NCI-H2107 treated with DMSO at 0.1 percent for 48 hours (cell line): ENCODE measurements at regions not wholly inside any gene's neighbourhood (a gene's known extent, or its start where the extent isn't known, plus 50 kb on each side); places are given as distances from the start of the nearest gene placed in this dataset.
"Not testable (repeated sequence)": the region's sequence is repeated elsewhere in the genome, so short reads cannot be mapped to it uniquely, and the experiment has no call there.

Experiments used
- DNase-seq: peaks from one replicate; lab custom pipeline; 2025; ENCODE audit not compliant: unreplicated experiment; lab: John Stamatoyannopoulos, UW

GRCh38 chr12:68422956-68423574, 90.9 kb upstream of the MDM1 start:
- no peak for DNase-seq

- no peak for DNase-seq
These were observed 93.8 kb upstream of the MDM1 start for GRCh38 chr12:68425998-68426397.

GRCh38 chr12:68428211-68428610, 96.0 kb upstream of the MDM1 start:
- DNase-seq: no peak

GRCh38 chr12:68428724-68429501, 96.8 kb upstream of the MDM1 start:
- no peak for DNase-seq

GRCh38 chr12:68429696-68430095, 97.5 kb upstream of the MDM1 start:
- DNase-seq: no peak

- no peak for DNase-seq
These were observed 99.6 kb upstream of the MDM1 start for GRCh38 chr12:68431786-68432185.

GRCh38 chr12:68432622-68433021, 100.5 kb upstream of the MDM1 start:
- DNase-seq: no peak

- DNase-seq: no peak
These were observed 102.5 kb upstream of the MDM1 start for GRCh38 chr12:68434391-68435298.

- no peak for DNase-seq
These were observed 103.1 kb upstream of the MDM1 start for GRCh38 chr12:68435299-68435637.

GRCh38 chr12:68435816-68436215, 103.7 kb upstream of the MDM1 start:
- DNase-seq: no peak

- DNase-seq: no peak
These were observed 106.4 kb upstream of the MDM1 start for GRCh38 chr12:68438601-68439000.

GRCh38 chr12:68439368-68440045, 107.3 kb upstream of the MDM1 start:
- DNase-seq: no peak

- DNase-seq: no peak
These were observed 108.0 kb upstream of the MDM1 start for GRCh38 chr12:68440068-68440581.

- no peak for DNase-seq
These were observed 109.0 kb upstream of the MDM1 start for GRCh38 chr12:68441167-68441566.

- not testable (repeated sequence) for DNase-seq
These were observed 110.3 kb upstream of the MDM1 start for GRCh38 chr12:68442353-68442972.

GRCh38 chr12:68443695-68444094, 111.5 kb upstream of the MDM1 start:
- DNase-seq: not testable (repeated sequence)

GRCh38 chr12:68445824-68446223, 113.7 kb upstream of the MDM1 start:
- DNase-seq: no peak

- DNase-seq: no peak
These were observed 114.2 kb upstream of the MDM1 start for GRCh38 chr12:68446384-68446783.

- DNase-seq: no peak
These were observed 115.0 kb upstream of the MDM1 start for GRCh38 chr12:68446901-68447796.
